CD4-positive, alpha-beta T cell treated with Interleukin-17A for 1 hour (primary cell): ENCODE measurements at regions not wholly inside any gene's neighbourhood (a gene's known extent, or its start where the extent isn't known, plus 50 kb on each side); places are given as distances from the start of the nearest gene placed in this dataset.
"Not testable (repeated sequence)": the region's sequence is repeated elsewhere in the genome, so short reads cannot be mapped to it uniquely, and the experiment has no call there.

ENCODE experiments used
- DNase-seq: peaks from one replicate; pipeline ENCODE4 v3.0.0-alpha.2; 2020

- DNase-seq, result no peak
Observed at GRCh38 chr13:21883713-21884112, 212.8 kb downstream of the FGF9 start.

GRCh38 chr13:21884299-21884909, 213.5 kb downstream of the FGF9 start:
- no peak for DNase-seq

GRCh38 chr13:21884965-21885567, 214.2 kb downstream of the FGF9 start:
- no peak for DNase-seq

GRCh38 chr13:21885714-21886224, 214.9 kb downstream of the FGF9 start:
- no peak for DNase-seq

- no peak for DNase-seq
Observed at GRCh38 chr13:21889651-21890050, 218.8 kb downstream of the FGF9 start.

- DNase-seq, result not testable (repeated sequence)
Observed at GRCh38 chr13:21890220-21890619, 219.3 kb downstream of the FGF9 start.

- DNase-seq, result no peak
Observed at GRCh38 chr13:21894091-21894490, 223.2 kb downstream of the FGF9 start.

GRCh38 chr13:21894703-21895699, 224.1 kb downstream of the FGF9 start:
- DNase-seq, result no peak

GRCh38 chr13:21895779-21896178, 224.9 kb downstream of the FGF9 start:
- DNase-seq, result no peak

- no peak for DNase-seq
Observed at GRCh38 chr13:21897161-21897560, 226.3 kb downstream of the FGF9 start.

GRCh38 chr13:21898459-21898858, 227.6 kb downstream of the FGF9 start:
- DNase-seq, result no peak

- DNase-seq, result no peak
Observed at GRCh38 chr13:21898945-21899344, 228.1 kb downstream of the FGF9 start.

GRCh38 chr13:21901336-21901735, 230.5 kb downstream of the FGF9 start:
- no peak for DNase-seq

GRCh38 chr13:21901811-21902708, 231.2 kb downstream of the FGF9 start:
- no peak for DNase-seq

- no peak for DNase-seq
Observed at GRCh38 chr13:21902709-21903098, 231.8 kb downstream of the FGF9 start.

- DNase-seq, result no peak
Observed at GRCh38 chr13:21905486-21905885, 234.6 kb downstream of the FGF9 start.

- no peak for DNase-seq
Observed at GRCh38 chr13:21909331-21909730, 238.5 kb downstream of the FGF9 start.

GRCh38 chr13:21910546-21910945, 239.7 kb downstream of the FGF9 start:
- DNase-seq, result no peak

GRCh38 chr13:21911646-21912298, 240.9 kb downstream of the FGF9 start:
- DNase-seq, result no peak

GRCh38 chr13:21913010-21913409, 242.1 kb downstream of the FGF9 start:
- peak; percentile 5 for DNase-seq

- DNase-seq, result no peak
Observed at GRCh38 chr13:21917086-21918015, 246.5 kb downstream of the FGF9 start.
